ENCODE measurements at regions not wholly inside any gene's neighbourhood (a gene's known extent, or its start where the extent isn't known, plus 50 kb on each side); places are given as distances from the start of the nearest gene placed in this dataset.

DNA sequence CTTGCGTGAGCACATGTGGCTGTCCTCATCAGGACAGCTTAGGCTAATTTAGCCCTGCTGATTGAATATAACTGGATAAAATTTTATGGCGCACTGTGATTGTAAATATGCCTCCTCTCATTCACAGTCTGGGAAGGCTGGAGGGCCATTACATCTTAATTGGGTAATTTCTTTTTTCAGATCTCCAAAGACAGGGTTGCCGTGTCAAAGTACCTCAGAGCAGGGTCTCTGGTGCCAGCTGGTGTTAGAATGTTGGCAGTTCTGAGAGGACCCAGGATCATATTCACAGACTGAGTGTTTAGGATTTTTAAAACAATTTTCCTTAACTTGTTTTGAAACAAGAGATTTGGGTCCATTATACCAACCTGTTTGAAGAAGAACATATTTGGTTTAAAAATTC lies 455.7 kb upstream of the TLE4 start:
- TF ChIP-seq, protein P1, sequence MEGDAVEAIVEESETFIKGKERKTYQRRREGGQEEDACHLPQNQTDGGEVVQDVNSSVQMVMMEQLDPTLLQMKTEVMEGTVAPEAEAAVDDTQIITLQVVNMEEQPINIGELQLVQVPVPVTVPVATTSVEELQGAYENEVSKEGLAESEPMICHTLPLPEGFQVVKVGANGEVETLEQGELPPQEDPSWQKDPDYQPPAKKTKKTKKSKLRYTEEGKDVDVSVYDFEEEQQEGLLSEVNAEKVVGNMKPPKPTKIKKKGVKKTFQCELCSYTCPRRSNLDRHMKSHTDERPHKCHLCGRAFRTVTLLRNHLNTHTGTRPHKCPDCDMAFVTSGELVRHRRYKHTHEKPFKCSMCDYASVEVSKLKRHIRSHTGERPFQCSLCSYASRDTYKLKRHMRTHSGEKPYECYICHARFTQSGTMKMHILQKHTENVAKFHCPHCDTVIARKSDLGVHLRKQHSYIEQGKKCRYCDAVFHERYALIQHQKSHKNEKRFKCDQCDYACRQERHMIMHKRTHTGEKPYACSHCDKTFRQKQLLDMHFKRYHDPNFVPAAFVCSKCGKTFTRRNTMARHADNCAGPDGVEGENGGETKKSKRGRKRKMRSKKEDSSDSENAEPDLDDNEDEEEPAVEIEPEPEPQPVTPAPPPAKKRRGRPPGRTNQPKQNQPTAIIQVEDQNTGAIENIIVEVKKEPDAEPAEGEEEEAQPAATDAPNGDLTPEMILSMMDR (IDR thresholded peaks at IDR 0.05), result no peak
- no peak for TF ChIP-seq POLR2A (IDR thresholded peaks at IDR 0.05)

Data from uterus (tissue), 2 donors.